ENCODE measurements at regions not wholly inside any gene's neighbourhood (a gene's known extent, or its start where the extent isn't known, plus 50 kb on each side); places are given as distances from the start of the nearest gene placed in this dataset.

DNA sequence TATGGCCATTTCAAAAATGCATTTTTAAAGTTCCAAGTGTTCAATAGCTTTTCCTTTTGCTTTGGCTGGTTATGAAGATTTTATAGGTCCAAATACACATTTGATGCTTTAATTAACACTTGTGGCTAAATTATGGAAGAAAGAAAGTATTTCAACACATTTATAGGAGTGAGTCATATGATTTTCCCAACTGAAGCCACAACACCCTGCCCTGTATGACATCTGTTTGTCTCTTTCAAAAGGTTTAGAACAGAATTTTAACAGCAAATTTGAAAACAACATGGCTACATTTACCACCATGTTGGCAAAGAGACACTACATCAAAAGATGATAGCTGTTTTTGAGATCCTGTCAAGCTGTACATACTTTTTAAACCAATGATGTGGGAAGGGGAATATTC, 99.4 kb downstream of the TMEM174 start:
- TF ChIP-seq, protein P1, sequence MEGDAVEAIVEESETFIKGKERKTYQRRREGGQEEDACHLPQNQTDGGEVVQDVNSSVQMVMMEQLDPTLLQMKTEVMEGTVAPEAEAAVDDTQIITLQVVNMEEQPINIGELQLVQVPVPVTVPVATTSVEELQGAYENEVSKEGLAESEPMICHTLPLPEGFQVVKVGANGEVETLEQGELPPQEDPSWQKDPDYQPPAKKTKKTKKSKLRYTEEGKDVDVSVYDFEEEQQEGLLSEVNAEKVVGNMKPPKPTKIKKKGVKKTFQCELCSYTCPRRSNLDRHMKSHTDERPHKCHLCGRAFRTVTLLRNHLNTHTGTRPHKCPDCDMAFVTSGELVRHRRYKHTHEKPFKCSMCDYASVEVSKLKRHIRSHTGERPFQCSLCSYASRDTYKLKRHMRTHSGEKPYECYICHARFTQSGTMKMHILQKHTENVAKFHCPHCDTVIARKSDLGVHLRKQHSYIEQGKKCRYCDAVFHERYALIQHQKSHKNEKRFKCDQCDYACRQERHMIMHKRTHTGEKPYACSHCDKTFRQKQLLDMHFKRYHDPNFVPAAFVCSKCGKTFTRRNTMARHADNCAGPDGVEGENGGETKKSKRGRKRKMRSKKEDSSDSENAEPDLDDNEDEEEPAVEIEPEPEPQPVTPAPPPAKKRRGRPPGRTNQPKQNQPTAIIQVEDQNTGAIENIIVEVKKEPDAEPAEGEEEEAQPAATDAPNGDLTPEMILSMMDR (IDR thresholded peaks at IDR 0.05; ENCODE audit: low read depth, low read length, poor library complexity, severe bottlenecking), result no peak
- TF ChIP-seq EZH2phosphoT487 (IDR thresholded peaks at IDR 0.05; ENCODE audit: borderline replicate concordance, low read length), result no peak
